NK-92 treated with Interleukin-12 subunit alpha and Interleukin-12 subunit beta, amount 100 ng/mL, for 24 hours (cell line): ENCODE measurements at regions not wholly inside any gene's neighbourhood (a gene's known extent, or its start where the extent isn't known, plus 50 kb on each side); places are given as distances from the start of the nearest gene placed in this dataset.
"Not testable (repeated sequence)": the region's sequence is repeated elsewhere in the genome, so short reads cannot be mapped to it uniquely, and the experiment has no call there.

Source experiments
- DNase-seq: peaks from one replicate; lab custom pipeline; 2025; lab: John Stamatoyannopoulos, UW

DNA sequence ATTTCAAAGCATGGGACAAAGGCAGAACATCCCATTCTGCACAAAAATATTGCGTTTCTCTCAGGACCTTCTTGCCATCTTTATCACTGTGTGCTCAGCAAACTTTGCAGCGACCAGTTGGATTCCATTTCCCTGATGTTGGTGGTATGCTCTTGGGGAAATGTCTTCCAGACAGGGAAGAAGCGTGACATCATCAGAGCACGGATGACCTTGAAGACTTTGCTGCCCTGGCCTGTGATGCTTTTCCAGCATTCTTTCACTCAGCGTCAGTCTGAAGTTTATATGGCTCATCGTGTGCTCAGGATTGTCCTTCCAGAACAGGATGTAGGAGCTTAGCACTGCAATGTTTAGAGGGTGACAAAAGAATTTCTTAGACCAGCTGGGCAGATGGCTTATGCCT is 131.4 kb upstream of the F3 start:
- DNase-seq, result no peak

DNA sequence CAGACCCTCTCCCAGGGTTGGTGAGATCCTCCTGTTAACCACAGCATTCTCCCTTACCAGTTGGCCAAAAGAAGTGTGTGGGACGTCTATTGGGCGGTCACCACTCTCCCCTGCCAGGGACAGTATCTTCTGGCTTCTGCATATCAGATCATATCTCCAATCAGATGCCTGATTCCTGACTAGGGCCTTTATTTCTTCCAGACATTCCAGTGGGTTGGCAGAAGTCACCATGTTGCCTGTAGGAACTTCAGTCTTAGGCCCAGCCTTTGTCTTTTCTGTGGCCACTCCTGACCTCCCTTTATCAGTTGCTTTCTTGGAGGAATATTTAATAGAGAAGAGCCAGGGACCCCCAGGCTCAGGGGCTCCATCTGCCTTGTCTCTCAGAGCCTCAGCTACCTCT is 130.4 kb upstream of the F3 start:
- no peak for DNase-seq

DNA sequence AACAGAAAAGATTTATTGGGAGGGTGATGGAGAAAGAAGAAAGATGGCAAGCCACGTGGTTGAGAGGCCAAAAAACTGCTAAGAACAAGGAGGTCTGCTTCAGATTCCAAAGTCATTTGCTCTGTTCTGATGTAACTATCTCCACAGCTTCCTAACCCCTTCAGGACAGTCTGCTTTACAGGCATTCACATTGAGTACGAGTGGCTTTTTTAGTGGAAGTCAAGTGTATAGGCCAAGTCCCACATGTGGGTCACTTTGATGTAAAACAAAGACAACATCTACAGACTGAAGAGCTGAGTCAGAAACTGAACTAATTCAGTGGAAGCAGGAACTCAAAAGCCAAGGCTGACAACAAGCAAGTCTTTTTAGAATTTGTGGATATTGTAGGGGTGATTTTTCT is 128.7 kb upstream of the F3 start:
- no peak for DNase-seq

DNA sequence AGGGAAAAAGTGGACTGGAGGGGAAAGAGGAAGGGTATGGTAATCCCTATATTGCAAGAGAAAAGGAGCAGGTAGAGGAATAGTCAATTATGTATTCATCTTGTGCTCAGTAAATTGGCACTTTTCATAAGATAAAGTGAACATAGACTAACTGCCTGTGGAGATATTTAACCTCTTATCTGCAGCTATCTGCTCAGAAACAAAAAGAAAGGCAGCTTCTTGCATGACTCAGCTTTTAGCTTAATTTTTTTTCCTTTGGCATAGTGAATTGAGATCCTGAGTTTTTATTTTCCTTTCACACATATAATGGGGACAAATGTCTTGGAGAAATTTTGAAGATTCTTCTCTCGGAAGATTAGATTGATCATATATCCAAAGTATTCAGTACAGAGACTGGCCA is 127.6 kb upstream of the F3 start:
- no peak for DNase-seq

DNA sequence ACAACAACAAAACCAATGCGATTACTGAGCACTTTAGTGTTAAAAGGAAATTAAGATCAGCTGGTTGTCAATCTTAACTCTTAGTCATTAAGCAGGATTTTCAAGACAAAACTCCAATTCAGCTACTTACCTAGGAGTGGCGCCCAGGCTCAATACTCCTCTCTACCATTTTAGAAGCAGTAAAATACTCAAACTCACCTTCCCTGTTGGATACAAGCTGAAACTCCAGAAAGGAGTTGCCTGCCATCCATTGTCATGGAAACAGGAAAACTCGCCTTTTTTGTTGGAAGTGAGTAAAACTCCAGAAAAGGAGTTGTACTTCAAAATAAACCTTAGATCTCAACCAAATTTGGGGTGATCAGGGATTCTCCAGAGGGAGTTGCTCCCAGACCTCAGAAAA is 127.0 kb upstream of the F3 start:
- DNase-seq, result no peak

DNA sequence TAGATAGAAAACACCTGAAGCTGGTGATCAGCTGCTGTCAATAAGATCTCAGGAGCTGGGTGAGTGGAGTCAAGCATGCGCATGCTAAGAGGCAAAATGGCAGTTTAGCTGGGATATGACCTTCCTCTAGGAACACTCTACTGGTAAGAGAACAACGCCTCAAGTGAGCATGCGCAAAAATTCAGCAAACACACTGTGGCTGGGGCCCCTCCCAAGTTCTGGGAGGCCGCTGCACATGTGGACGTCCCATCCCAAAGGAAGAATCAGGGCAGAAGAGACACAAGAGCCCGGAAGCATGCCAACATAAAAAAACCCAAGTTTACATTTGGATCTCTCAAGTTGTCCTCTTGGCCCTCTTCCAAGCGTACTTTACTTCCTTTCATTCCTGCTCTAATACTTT is 126.3 kb upstream of the F3 start:
- DNase-seq, result no peak

DNA sequence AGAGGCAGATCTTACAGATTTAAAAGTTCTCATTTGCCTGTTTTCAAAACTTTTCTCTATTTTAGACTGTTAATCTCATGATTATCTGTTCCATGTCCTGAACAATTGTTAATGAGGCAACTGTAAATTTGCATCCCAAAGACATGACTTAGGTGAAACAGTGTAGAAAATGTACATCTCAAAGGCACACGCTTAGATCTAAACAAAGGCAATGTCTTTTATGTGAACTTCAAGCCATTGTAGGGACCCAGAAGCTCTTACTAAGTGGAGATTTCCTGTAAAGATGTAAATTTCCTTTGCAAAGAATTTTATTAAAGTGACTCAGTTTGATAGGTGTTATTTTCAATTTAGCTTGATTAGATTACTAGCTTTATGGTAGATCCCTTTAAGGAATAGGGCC is 125.2 kb upstream of the F3 start:
- no peak for DNase-seq

DNA sequence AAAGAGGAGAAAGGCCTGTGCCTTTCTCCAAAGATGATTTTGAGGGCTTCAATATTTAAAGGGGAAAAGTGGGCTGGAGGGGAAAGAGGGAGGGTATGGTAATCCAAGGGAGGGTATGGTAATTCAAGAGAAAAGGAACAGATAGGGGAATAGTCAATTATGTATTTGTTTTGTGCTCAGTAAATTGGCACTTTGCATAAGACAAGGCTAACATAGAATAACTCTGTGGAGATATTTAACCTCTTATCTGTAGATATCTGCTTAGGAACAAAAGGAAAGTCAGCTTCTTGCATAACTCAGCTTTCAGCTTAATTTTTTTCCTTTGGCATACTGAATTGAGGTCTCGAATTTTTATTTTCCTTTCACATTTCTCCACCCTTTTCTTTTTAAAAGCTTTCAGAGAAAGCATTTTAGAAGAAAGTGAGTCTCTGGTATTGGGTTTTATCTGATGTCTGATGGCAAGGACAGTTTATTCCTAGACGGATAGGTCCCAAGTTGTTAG is 119.9 kb upstream of the F3 start:
- DNase-seq, result no peak

DNA sequence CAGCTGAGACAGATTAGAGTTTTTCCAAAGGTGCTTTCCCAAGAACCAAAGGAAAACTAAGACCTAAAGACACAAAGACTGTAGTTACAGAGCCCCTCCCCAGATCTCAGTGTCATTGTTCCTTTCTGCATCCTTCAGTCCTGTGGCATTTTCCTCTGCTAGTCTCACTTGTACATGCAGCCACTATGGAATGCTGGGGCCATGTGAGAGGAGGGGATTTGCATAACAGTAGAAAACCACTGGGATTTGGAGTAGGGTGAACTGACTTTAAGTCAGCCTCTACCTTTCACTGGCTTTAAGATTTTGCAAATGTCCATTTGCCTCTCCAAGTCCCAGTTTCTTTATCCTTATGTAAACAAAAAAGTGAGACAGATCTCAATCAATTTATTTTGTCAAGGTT is 119.4 kb upstream of the F3 start:
- no peak for DNase-seq

DNA sequence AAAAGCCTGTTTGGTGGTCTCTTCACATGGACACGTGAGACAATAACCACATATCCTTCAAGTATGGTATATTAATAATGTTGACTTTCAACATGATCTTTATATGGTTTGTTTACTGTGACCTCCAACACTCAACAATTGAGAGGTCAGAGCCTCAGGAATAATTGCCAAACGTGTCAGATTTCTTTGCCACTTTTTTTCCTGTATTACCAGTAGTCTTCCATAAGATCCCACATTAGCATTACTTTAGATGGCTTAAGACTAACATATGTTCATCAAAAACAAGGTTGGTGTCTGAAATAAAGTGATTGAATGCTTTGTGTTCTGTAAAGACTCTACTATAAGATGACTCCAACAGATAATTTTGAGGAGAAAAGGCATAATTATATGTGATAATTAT is 118.7 kb upstream of the F3 start:
- DNase-seq, result no peak

DNA sequence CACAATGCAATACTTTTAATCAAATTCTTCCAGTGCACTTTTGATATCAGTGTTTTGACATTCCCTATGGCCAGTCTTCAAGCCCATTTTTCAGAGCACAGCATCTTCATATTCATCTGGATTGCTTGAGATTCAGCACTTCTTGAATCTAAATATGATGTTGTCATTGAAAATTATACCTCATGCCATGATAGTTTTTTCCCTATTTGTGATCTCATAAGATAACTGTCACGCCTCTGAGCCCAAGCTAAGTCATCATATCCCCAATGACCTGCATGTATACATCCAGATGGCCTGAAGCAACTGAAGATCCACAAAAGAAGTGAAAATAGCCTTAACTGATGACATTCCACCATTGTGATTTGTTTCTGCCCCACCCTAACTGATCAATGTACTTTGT is 117.6 kb upstream of the F3 start:
- DNase-seq, result not testable (repeated sequence)

DNA sequence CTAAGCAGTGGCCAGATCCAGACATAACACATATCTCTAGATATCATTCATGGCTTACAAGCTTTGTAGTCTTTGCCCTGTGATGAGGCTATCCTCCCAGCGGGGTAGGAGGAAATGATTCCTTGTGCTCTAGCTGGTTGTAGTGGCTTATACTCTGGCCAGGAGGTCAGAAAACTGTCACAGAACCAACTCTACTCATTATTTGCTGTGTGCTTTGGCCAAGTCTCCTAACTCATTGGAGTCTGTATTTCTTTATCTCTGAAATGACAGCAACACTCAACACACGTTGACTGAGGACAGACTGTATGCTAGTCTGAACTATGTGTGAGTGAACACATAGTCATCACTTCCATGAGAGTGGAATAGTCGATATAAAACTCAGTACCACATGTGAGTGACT is 116.7 kb upstream of the F3 start:
- DNase-seq, result no peak

DNA sequence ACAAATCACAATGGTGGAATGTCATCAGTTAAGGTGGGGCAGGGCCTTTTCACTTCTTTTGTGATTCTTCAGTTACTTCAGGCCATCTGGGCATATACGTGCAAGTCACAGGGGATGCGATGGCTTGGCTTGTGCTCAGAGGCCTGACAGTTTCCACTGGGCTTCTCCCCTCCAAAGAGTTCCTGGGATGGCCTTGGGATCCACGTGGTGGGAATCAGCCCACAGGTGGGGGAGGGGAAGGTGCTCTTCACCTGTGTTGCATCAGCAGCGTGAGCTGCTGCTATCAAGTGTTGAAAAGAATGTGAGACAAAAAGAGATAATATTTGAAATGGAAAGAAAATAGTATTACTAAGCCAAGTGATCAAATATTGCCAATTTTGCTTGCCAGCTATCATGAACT is 116.2 kb upstream of the F3 start:
- not testable (repeated sequence) for DNase-seq

DNA sequence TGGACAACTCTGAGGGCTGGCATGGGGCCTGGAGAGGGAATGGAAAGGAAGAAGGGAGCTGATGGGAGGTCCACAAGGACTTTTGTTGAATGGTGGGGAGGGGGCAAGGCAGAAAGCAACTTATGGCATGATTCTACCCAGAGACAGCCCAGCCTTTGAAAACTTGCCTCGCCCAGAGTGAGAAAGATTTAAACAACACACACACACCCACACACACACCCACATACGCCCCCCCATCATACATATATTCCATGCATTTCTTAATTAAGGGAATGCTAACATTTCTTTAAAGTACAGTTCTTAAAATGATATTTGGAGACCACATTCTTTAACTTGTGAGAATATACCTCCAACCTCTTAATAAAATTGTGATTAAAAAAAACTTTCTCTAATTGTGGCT is 115.4 kb upstream of the F3 start:
- no peak for DNase-seq

DNA sequence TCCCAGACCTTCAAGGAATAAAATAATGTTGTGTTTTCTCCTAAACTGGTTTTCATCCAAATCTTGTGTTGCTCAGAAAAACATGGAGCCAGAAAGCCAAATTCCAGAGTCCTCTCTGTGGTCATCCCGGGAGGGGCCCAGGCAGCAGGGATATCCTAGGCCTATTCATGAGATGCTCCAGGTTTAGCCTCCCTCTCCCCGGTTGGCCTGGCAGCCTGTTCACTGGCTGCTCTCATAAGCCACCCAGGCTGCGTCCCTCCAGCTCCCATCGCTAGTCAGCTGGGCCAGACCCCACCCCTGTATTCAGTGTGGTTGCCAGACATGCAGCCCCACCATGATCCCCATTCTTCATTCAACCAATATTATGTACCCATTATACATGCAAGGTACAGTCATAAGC is 113.4 kb upstream of the F3 start:
- DNase-seq, result no peak

DNA sequence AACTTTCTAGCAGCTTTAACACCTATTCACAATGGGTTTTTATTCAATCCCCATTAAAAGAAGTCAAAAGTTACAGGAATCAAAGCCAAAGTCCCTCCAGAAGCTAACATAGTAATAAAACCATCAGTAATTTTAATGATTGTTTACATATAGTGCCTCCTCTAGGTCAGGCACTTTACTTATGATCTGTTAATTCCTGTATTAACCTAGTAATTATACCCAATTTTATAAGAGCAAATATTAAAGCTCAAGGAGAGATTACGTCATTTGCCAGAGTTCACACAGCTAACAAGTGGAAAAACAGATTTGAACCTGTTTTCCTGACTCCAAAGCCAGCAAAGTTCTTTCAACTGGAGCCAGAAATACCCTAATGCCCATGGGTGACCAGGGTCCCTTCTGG is 112.9 kb upstream of the F3 start:
- DNase-seq, result no peak

DNA sequence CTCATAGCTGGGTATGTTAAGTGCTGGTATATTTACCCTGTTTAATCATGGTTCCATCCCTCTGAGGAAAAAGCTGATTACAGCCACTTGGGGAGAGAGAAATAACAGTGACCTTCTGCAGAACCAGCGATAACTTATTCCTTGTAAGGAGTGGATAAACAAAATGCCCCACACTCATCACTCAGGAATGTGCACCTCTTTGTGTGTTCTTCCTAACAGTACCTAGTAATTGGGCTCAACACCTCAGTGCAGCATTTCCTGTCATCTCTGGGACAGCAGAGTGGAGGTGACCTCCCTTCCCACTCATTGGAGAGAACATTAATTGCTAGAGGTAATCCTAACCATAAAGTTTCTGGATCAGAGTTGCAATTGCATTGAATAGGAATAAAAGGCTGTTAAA is 112.5 kb upstream of the F3 start:
- no peak for DNase-seq

DNA sequence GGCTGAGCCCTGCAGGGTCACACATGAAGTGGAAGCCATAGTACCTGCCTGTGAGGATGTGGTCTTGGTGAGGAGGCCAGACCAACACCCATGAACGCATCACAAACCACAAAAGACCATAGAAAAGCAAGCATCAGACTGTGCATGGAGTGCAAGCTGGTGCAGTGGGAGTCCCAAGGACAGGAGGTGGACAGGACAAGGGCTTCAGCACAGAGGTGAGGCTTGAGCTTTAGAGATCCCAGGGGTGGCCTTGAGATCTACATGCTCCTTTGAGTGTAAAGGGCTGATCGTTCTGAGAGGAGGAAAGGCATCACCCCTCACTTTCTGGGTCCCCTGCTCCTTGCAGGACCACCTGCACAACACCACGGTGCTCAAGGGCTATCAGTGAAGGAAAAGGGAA is 111.9 kb upstream of the F3 start:
- no peak for DNase-seq

DNA sequence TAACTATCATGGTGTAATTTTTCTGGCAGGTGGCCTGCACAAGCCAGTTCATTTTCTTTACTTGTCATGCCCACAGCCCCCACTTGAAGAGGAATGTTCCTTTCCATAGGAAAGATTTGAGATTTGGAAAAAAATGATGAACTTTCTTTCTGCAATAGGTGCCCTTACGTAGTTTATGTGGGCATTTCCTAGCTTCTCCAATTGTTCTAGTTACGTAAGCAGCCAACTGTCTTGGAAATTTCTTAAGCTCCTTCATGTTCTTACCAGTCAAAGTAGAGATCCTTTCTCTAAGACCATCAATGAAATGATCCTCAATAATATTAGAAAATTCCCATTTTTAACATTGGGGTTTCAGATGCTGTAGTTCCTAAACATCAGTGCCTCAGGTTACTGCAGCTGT is 109.5 kb upstream of the F3 start:
- DNase-seq, result no peak

DNA sequence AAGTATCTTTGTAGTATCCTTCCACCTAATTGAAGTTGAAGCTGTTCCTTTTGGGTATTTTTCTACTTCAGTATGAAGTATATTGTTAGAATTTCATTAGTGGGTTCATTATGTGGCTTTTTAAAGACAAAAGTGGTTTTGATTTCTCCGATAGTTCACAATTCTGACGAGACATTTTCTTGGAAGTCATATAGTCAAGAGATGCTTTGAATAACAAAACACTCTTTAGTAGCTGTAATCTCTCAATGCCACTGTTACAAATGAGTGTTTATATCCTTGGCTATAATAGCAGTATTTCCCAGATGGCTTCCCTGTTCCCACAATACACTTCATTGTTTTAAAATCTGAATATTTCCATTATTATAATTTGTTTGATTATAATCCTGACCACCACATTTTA is 108.7 kb upstream of the F3 start:
- no peak for DNase-seq

DNA sequence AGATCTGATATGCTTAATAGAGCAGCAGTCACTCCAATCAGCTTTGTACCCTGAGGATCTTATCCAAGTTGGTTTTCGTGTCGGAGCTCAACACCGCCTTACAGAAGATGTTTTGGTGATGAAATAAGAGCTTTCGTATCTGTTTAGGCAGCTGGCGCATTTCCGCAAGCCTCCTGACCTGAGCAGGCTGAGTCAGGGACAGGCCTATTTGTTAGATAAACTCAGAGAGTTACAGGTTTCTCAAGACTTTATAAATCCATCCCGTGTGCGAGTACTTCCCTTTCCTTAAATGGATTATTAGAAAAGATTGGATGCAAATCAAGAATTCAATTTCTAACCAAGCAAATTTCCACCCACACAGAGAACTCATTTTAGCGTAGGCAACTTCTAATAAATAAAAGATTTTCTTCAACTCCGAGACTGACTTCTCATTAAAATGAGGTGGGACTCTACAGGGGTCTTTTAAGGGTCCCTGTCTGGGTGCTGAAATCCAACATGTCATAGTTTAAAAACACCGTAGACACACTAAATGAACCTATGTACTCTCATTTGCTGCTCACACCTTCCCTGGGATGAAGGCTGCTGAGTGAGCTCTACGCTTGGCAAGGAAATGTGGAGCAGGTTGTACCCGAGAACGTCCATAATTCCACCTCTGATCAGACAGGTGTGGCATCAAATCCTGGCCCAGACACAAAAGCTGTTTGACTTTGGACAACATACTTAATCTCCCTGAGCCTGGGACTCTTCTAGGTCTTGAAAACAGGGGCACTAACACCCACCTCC is 106.9 kb upstream of the F3 start:
- DNase-seq, result no peak

DNA sequence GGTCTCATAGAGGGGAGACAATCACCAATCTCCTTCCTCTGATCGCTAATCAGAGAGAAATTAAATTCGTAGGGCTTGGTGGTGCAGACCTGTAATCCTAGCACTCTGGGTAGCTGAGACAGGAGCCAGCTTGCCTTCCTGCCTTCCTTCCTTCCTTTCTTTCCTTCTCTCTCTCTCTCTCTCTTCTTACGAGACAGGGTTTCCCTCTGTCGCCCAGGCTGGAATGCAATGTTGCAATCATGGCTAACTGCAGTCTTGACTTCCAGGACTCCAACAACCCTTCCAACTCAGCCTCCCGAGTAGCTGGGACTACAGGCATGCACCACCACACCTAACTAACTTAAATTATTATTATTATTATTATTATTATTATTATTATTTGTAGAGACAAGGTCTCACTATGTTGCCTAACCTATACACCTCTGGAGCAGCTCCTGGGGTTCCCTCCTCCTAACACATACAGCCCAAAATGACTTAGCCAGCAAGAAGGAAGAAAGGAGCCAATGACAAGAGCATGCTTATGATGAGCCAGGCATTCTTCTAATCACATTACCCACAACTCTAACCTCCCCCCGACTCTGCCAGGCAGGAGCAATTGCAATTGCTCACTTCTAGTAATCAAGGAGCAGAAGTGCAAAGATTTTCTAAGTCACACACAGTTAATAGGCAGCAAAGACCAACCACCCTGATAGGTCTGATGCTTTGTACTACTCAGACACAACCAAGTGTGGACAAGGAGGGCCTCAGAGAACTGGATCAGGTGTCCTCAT is 105.4 kb upstream of the F3 start:
- no peak for DNase-seq

DNA sequence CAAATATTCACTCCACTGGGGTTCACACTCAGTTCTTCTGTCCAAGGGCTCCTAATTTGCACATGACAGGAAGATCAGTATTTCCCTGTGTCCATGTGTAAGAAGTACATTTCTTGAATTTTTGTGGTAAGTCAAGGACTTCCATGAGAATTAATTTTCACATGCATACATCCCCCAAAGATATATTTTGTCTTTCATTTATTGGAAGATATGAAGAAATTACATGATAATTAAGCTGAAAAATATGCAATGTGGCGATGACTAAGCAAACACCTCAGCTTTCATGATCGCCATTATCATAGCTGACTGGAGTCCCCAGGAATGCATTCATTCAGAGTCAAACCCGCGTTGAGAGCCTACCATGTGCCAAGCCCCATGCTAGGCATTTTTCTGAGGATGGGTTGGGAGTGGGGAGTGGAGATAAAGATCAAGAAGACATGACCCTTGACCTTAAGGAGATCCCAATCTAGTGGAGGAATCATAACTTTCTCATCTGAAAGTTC is 104.6 kb upstream of the F3 start:
- no peak for DNase-seq

DNA sequence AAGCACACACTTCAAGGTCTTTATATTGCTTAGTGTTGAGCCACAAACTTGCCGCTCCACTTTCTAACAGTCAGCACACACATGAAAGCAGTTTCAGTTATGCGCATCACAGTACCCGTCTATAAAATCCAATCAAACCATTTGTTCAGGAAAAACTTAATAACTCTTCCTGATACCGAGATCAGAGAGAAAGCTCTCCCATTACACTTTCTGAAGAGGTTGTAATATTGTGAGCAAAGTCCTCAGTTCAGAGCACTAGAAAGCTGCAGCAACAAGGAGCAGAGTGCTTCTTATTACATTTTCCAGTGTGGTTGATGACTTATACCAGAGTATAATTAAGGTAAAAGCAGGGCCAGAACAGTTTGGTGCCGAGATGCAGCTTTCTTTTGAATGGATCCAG is 102.8 kb upstream of the F3 start:
- DNase-seq, result no peak
